ENCODE measurements at regions not wholly inside any gene's neighbourhood (a gene's known extent, or its start where the extent isn't known, plus 50 kb on each side); places are given as distances from the start of the nearest gene placed in this dataset.

DNA sequence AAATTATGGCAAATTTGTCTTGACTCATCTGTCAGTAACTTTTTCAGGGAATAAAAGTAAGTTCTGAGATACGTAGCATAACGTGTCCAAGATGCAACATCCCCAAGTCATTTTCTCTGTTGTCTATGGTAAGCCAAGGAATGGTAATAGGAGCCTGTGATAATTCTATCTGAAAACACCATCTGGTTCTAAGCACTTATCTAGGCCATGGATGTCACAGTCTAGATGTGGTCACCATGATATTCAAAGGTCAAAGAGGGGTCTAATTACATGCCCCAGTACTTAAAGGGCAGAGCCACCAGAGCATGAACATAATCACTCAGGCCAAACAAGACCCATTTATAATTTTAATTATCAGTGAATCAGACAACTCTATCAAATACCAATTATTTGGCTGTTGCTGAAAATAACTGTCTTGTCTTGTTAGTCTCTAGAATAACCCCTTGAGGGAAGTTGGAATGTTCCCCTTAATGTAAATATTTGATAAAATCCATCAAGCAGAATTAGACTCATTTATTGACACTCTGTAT, 225.1 kb upstream of the MPPED2 start:
- H3K4me3 ChIP-seq (replicated peaks; ENCODE audit: low read depth, low read length) = no peak overlapping the region
- DNase-seq (ENCODE audit: low read depth) = no peak
- TF ChIP-seq, protein P1, sequence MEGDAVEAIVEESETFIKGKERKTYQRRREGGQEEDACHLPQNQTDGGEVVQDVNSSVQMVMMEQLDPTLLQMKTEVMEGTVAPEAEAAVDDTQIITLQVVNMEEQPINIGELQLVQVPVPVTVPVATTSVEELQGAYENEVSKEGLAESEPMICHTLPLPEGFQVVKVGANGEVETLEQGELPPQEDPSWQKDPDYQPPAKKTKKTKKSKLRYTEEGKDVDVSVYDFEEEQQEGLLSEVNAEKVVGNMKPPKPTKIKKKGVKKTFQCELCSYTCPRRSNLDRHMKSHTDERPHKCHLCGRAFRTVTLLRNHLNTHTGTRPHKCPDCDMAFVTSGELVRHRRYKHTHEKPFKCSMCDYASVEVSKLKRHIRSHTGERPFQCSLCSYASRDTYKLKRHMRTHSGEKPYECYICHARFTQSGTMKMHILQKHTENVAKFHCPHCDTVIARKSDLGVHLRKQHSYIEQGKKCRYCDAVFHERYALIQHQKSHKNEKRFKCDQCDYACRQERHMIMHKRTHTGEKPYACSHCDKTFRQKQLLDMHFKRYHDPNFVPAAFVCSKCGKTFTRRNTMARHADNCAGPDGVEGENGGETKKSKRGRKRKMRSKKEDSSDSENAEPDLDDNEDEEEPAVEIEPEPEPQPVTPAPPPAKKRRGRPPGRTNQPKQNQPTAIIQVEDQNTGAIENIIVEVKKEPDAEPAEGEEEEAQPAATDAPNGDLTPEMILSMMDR (IDR thresholded peaks at IDR 0.05; ENCODE audit: low read length, missing control alignments) = no peak

DNA sequence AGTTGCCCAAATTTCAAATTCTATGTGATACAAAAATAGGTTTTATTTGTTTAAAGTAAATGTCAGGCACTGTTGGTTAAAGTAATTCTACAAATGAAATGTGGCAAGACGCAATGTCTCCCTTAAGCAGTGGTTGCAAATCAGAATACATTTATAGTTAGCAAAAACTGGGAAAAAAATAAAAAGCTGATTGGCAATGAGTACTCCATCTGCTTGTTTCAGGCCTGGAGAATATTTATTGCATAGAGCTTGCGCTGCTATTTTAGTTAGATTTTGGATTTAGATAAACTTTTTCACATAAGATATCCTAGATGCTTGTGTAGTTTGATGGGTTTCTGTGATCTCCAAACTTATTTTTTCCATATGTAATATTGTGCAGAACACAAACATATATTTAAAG, 224.0 kb upstream of the MPPED2 start:
- TF ChIP-seq, protein P1 (IDR thresholded peaks at IDR 0.05; ENCODE audit: low read length, missing control alignments) = no peak
- H3K4me3 ChIP-seq (replicated peaks; ENCODE audit: low read depth, low read length) = no peak overlapping the region
- DNase-seq (ENCODE audit: low read depth) = no peak

DNA sequence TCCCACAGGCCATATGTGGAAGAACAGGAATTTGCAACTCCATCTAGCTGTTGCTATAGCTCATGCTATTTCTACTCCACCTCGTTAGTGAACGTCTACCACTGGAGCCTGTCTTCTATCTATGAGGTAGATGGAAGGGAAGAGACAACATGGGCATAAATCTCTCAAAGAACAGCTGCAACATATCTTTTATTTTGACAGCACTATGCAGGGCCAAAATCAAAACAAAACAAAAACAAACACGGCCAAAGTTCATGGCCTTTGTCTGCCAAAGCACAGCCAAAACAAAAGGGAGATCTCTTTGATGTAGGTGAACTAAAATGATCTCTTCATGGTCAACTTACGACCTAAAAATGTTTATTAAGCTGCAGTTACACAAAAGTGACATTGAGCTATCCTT, 215.2 kb upstream of the MPPED2 start:
- DNase-seq (ENCODE audit: low read depth) = no peak
- TF ChIP-seq, protein P1 (IDR thresholded peaks at IDR 0.05; ENCODE audit: low read length, missing control alignments) = no peak
- no peak overlapping the region for H3K4me3 ChIP-seq (replicated peaks; ENCODE audit: low read depth, low read length)

DNA sequence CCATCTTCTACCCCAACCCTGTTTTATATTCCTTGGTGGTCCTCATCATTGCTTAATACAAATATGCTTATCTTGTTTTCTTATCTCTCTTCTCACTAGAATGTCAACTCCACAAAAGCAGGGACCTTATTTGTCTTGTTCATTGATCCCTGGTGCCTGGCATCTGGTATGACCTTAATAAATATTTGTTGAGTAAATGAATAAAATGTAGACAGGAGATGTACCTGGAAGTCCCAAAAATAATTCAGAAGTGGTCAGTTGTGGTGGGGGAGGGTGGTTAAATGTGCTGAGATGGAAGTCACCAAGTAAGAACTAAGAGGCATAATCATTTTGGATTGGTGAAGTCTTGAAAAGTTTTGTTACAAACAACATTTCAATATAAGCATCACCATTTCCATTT, 214.8 kb upstream of the MPPED2 start:
- TF ChIP-seq, protein P1 (IDR thresholded peaks at IDR 0.05; ENCODE audit: low read length, missing control alignments) = no peak
- DNase-seq (ENCODE audit: low read depth) = no peak
- H3K4me3 ChIP-seq (replicated peaks; ENCODE audit: low read depth, low read length) = no peak overlapping the region

DNA sequence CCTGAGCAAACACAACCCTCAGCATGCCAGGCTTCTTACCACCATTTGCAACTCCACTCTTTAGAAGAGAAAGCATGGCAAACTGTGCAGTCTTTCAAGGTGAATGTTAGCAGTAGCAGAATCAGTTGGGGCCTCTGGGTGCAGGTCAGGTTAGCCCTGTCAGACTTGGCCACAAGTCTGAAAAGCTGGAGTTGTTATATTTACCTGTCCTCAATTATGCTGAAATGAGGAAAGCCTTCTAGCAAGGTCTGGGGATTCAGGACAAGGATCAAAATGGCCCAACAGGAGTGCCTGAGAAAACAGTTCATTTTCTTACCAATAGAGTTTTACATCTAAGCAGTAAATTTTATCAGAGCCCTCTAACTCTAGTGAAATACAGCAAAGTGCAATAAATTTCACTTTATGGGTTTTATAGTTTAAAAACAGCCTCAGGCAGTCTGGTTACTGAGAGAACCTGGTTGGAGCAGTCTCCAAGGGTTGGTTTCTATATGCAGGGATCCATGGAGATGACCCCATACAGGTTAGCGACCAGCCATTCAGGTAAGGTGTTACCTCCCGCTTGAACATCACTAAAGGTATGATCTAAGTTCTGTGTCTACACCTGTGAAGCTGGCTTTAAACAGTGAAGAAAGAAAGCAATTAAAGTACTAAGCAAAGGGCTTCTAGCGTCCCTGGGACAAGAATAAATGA, 212.5 kb upstream of the MPPED2 start:
- no peak for DNase-seq (ENCODE audit: low read depth)
- TF ChIP-seq, protein P1 (IDR thresholded peaks at IDR 0.05; ENCODE audit: low read length, missing control alignments) = no peak
- H3K4me3 ChIP-seq (replicated peaks; ENCODE audit: low read depth, low read length) = no peak overlapping the region

DNA sequence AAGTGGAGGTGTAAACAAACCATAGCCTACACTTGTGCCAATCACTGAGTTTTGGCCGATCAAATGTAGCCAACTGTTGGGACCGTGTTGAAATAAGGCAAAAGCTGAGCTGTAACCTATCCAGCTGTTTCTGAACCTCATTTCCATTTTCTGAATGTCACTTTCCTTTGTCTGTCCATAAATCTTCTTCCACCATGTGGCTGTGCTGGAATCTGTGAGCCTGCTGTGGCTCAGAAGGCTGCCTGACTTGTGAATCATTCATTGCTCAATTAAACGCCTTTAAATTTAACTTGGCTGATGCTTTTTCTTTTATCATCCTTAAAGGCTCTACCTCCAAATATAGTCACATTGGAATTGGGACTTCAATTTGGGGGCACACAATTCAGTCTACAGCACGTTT, 203.1 kb upstream of the MPPED2 start:
- no peak overlapping the region for H3K4me3 ChIP-seq (replicated peaks; ENCODE audit: low read depth, low read length)
- TF ChIP-seq, protein P1 (IDR thresholded peaks at IDR 0.05; ENCODE audit: low read length, missing control alignments) = no peak
- peak; percentile 11 for DNase-seq (ENCODE audit: low read depth)

DNA sequence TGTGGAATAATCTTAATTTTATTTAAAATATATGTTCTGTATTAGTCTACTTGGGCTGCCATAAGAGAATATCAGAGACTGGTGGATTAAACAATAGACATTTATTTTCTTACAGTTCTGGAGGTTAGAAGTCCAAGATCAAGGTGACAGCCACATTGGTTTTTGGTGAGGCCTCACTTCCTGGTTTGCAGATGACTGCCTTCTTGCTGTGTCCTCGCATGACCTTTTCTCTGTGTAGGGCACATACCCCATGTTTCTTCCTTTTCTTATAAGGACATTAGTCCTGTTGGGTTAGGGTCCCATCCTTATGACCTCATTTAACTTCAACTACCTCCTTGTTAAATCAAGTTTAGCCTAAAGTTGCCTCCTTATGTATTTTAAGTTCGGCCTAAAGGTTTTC, 202.7 kb upstream of the MPPED2 start:
- H3K4me3 ChIP-seq (replicated peaks; ENCODE audit: low read depth, low read length) = no peak overlapping the region
- TF ChIP-seq, protein P1 (IDR thresholded peaks at IDR 0.05; ENCODE audit: low read length, missing control alignments) = no peak
- DNase-seq (ENCODE audit: low read depth) = no peak
